ENCODE measurements at regions not wholly inside any gene's neighbourhood (a gene's known extent, or its start where the extent isn't known, plus 50 kb on each side); places are given as distances from the start of the nearest gene placed in this dataset.

GRCh38 chr1:168806952-168807351 is 77.9 kb upstream of the DPT start:
- Histone ChIP-seq H3K9me3 (ENCODE audit: low read depth, low read length) (no peaks in the 10 kb centered on the region), H2AFZ (ENCODE audit: low read length) (no peak overlapping the region), H3K27me3 (ENCODE audit: insufficient read depth, low read length) (no peaks in the 10 kb centered on the region), H3K4me1 (ENCODE audit: insufficient read depth, low read length) (no peaks in the 10 kb centered on the region), H3K36me3 (ENCODE audit: insufficient read depth, low read length) (no peaks in the 10 kb centered on the region), H3K27ac (ENCODE audit: low read depth, low read length) (no peak overlapping the region), H4K20me1 (ENCODE audit: insufficient read depth, low read length) (no peaks in the 10 kb centered on the region), H3K4me3 (ENCODE audit: insufficient read depth, low read length) (no peak overlapping the region), H3K4me2 (ENCODE audit: insufficient read depth, low read length) (no peak overlapping the region), H3K79me2 (ENCODE audit: insufficient read depth, low read length) (no peaks in the 10 kb centered on the region)
- no peak for DNase-seq (ENCODE audit: insufficient read length, low spot score, missing footprints)
- TF ChIP-seq CTCF (IDR thresholded peaks at IDR 0.05; ENCODE audit: extremely low read depth, low read depth, low read length): no peak

- no peaks in the 10 kb centered on the region for H3K79me2 ChIP-seq (ENCODE audit: insufficient read depth, low read length)
- TF ChIP-seq CTCF (IDR thresholded peaks at IDR 0.05; ENCODE audit: extremely low read depth, low read depth, low read length): no peak
- no peak overlapping the region for H2AFZ ChIP-seq (ENCODE audit: low read length)
- no peak overlapping the region for H3K4me3 ChIP-seq (ENCODE audit: insufficient read depth, low read length)
- H3K36me3 ChIP-seq (ENCODE audit: insufficient read depth, low read length): no peaks in the 10 kb centered on the region
- H4K20me1 ChIP-seq (ENCODE audit: insufficient read depth, low read length): no peaks in the 10 kb centered on the region
- no peak overlapping the region for H3K27ac ChIP-seq (ENCODE audit: low read depth, low read length)
- H3K4me1 ChIP-seq (ENCODE audit: insufficient read depth, low read length): no peaks in the 10 kb centered on the region
- no peak for DNase-seq (ENCODE audit: insufficient read length, low spot score, missing footprints)
- H3K9me3 ChIP-seq (ENCODE audit: low read depth, low read length): no peaks in the 10 kb centered on the region
- H3K27me3 ChIP-seq (ENCODE audit: insufficient read depth, low read length): no peaks in the 10 kb centered on the region
- H3K4me2 ChIP-seq (ENCODE audit: insufficient read depth, low read length): no peak overlapping the region
Observed at GRCh38 chr1:168811176-168811575, 82.2 kb upstream of the DPT start.

- no peak for DNase-seq (ENCODE audit: insufficient read length, low spot score, missing footprints)
- Histone ChIP-seq H3K36me3 (ENCODE audit: insufficient read depth, low read length) (no peaks in the 10 kb centered on the region), H3K27ac (ENCODE audit: low read depth, low read length) (no peak overlapping the region), H4K20me1 (ENCODE audit: insufficient read depth, low read length) (no peaks in the 10 kb centered on the region), H3K4me2 (ENCODE audit: insufficient read depth, low read length) (no peak overlapping the region), H3K4me3 (ENCODE audit: insufficient read depth, low read length) (no peak overlapping the region), H3K4me1 (ENCODE audit: insufficient read depth, low read length) (no peaks in the 10 kb centered on the region), H3K27me3 (ENCODE audit: insufficient read depth, low read length) (no peaks in the 10 kb centered on the region), H3K9me3 (ENCODE audit: low read depth, low read length) (no peaks in the 10 kb centered on the region), H3K79me2 (ENCODE audit: insufficient read depth, low read length) (no peaks in the 10 kb centered on the region), H2AFZ (ENCODE audit: low read length) (no peak overlapping the region)
- no peak for TF ChIP-seq CTCF (IDR thresholded peaks at IDR 0.05; ENCODE audit: extremely low read depth, low read depth, low read length)
Observed at GRCh38 chr1:168819668-168820067, 90.7 kb upstream of the DPT start.

GRCh38 chr1:168821434-168821833 is 92.4 kb upstream of the DPT start:
- Histone ChIP-seq H3K4me3 (ENCODE audit: insufficient read depth, low read length) (no peak overlapping the region), H2AFZ (ENCODE audit: low read length) (no peak overlapping the region), H3K79me2 (ENCODE audit: insufficient read depth, low read length) (no peaks in the 10 kb centered on the region), H3K27me3 (ENCODE audit: insufficient read depth, low read length) (no peaks in the 10 kb centered on the region), H3K4me1 (ENCODE audit: insufficient read depth, low read length) (no peaks in the 10 kb centered on the region), H3K9me3 (ENCODE audit: low read depth, low read length) (no peaks in the 10 kb centered on the region), H3K4me2 (ENCODE audit: insufficient read depth, low read length) (no peak overlapping the region), H4K20me1 (ENCODE audit: insufficient read depth, low read length) (no peaks in the 10 kb centered on the region), H3K27ac (ENCODE audit: low read depth, low read length) (no peak overlapping the region), H3K36me3 (ENCODE audit: insufficient read depth, low read length) (no peaks in the 10 kb centered on the region)
- no peak for TF ChIP-seq CTCF (IDR thresholded peaks at IDR 0.05; ENCODE audit: extremely low read depth, low read depth, low read length)
- DNase-seq (ENCODE audit: insufficient read length, low spot score, missing footprints): no peak

All from osteoblast (primary cell).